Stimulated activated CD4-positive, alpha-beta T cell treated with anti-CD3 and anti-CD28 coated beads, Interleukin-1b, Interleukin-23, amount 100 ng/mL, for 4 hours (primary cell): ENCODE measurements at regions not wholly inside any gene's neighbourhood (a gene's known extent, or its start where the extent isn't known, plus 50 kb on each side); places are given as distances from the start of the nearest gene placed in this dataset.
A peak's percentile ranks its signal among the peaks of the same experiment; 100 is the strongest.
"Not testable (repeated sequence)": the region's sequence is repeated elsewhere in the genome, so short reads cannot be mapped to it uniquely, and the experiment has no call there.

Experiments used
- DNase-seq, 2 donors: peaks; one replicate each; pipeline ENCODE4 v3.0.0-alpha.2; 2020; ENCODE audit warnings: low read depth in 2 of 2

DNA sequence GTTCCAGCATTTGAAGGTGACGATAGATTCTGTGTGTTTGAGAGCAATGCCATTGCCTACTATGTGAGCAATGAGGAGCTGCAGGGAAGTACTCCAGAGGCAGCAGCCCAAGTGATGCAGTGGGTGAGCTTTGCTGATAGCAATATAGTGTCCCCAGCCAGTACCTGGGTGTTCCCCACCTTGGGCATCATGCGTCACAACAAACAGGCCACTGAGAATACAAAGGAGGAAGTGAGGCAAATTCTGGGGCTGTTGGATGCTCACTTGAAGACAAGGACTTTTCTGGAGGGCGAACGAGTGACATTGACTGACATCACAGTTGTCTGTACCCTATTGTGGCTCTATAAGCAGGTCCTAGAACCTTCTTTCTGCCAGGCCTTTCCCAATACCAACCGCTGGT, 142.0 kb downstream of the PLS3 start:
- no peak for DNase-seq

DNA sequence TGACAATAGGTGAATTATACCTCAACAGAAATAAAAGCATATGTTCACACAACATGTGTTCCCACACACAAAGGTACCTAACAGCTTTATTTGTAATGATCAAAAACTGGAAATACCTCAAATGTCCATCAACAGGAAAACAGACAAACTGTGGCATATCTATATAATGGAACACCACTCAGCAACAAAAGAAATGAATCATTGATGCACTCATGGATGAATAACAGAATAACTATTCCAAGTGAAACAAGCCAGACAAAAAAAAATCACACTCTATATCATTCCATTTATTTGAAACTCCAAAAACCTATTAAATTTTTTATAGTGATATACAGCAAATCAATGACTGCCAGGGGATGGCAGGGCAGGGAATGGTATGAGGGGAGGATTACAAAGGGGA, 148.1 kb downstream of the PLS3 start:
- no peak for DNase-seq

DNA sequence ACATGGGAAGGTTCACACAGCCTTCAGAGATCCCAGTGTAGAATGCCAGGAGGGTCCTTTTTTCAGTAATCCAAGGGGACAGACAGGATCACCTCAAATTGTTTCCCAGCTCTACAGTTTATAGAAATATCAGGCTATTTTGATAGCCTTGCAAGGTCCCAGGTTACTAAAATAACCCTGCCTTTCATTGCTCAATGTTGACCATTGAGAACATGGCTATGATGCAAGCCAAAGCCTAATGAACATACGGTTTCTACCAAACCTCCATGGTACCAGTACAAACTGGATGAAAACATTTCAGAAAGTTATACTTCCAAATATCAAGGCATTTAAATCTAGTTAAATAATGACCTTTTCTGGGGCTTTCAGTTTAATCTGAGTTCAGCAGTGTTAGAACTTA, 151.5 kb downstream of the PLS3 start:
- no peak for DNase-seq

DNA sequence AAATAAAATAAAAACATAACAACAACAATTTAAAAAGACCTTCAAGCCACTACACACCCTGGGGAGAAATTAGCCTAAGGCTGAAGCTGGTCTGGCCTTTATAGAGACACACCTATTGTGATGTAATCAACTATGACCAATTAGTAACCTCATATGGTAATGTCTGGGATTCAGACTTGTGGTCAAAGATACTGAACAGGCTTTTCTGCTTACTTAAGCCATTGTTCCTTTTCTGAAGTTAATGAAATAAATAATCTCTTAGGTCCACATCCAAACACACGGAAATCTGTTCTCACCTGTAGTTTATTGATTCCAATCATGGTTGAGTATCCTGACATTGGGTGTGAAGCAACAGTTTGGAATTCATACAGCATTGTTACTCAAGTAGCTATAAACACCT, 152.5 kb downstream of the PLS3 start:
- DNase-seq, result no peak

DNA sequence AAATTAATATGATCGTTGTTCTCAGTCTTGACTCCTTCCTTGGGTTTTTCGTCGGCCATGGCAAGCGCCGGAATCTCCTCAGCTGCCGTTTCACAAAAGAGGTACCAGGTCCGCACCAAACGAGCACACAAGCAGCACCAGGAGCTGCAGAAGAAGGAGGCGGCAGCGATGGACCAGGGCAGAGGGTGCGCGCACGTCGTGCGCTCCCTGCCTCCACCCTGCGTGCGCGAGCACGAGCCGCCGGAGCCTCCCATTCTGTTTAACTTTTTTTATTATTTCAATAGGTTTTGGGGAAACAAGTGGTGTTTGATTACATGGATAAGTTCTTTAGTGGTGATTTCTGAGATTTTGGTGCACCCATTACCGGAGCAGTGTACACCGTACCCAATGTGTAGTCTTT, 158.2 kb downstream of the PLS3 start:
- no peak for DNase-seq

DNA sequence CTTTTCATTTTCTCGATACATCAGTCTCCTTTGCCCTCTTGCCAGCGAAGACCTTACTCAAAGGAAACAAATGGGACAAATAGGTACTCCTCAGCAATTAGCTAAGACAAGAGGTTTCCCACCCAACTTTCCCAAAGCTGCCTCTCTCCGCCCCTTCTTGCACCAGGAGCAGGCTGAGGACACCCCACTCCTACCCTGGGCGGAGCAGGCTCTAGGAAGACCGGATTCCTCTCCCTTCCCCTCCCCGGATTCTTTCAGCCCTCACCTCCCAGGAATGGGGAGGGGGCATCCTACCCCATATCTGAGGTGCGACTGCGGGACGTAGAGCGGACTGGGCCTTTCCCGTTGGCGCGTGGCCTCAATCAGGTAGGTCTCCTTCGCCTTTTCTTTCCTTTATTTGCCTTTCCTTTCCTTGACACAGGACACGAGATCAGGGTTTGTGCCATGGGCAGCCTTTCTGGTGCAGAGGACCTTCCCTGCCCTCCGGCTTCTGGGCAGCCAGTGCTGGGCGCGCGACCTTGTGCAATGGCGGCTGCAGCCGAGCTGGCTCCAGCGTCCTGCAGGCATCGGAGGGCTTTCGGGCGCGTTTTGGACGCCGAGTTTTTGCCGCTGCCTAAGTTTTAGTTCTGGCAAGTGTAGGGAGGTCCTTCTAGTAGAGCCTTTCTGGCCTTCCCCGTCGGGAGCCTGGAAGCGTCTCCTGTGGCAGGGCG, 161.9 kb downstream of the PLS3 start:
- DNase-seq, result not testable (repeated sequence)

DNA sequence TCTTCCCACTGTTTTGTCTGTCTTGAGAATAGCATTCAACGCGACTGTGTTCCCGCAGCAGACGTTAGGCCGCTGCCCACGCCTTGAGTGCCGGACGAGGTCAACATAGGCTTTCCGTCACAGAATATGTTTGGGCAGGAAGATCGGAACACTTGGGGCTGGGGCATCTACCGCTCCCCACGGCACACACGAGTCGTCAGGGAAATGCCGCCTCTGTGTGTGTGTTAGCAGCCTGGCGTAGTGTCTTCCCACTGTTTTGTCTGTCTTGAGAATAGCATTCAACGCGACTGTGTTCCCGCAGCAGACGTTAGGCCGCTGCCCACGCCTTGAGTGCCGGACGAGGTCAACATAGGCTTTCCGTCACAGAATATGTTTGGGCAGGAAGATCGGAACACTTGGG, 164.4 kb downstream of the PLS3 start:
- not testable (repeated sequence) for DNase-seq

DNA sequence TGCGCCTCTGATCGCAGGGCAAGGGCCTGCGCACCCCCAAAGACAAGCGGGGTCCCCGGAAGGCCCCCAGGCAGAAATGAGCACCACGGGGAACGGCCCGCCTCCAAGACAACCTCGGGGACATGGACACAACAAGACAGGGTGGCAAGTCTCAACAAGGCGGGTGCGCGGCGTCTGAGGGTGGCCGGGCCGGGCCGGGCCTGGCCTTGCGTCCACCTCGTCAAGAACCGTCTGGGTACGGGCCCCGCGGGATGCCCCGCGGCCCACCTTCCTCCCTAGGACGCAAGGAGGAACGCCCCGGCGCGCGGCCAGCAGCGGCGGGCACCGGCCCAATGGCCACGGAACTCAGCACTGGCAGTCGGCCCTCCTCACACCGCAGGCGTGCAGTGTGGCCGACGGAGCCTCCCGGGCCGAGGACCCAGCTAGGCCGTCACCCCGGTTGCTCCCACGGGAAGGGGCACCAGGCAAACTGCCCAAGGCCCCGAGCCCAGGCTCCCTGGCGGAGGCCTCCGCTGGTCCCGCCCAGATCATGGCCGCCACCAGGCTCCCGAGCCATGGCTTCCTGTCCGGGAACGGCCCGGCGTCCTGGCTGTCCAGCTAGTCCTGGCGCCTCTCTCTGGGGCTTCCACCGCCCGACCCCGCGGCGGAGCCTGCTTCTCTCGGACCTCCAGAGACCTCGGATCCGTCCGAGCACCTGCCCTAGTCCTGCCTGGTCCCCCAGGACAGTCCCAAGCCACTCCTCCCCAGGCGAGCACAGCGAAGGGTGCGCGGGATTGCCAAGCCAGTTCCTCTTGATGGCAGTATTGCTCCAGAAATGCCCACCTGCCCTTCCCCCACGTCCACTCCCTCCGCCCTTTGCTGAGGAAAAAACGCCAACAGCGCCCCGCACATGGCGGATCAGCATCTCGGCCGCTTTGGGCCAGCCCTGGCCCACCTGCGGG, 167.1 kb downstream of the PLS3 start:
- peak in 1 of 2 donors; percentile 10 for DNase-seq

DNA sequence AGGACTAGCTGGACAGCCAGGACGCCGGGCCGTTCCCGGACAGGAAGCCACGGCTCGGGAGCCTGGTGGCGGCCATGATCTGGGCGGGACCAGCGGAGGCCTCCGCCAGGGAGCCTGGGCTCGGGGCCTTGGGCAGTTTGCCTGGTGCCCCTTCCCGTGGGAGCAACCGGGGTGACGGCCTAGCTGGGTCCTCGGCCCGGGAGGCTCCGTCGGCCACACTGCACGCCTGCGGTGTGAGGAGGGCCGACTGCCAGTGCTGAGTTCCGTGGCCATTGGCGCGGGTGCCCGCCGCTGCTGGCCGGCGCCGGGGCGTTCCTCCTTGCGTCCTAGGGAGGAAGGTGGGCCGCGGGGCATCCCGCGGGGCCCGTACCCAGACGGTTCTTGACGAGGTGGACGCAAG, 171.6 kb downstream of the PLS3 start:
- DNase-seq, result not testable (repeated sequence)

DNA sequence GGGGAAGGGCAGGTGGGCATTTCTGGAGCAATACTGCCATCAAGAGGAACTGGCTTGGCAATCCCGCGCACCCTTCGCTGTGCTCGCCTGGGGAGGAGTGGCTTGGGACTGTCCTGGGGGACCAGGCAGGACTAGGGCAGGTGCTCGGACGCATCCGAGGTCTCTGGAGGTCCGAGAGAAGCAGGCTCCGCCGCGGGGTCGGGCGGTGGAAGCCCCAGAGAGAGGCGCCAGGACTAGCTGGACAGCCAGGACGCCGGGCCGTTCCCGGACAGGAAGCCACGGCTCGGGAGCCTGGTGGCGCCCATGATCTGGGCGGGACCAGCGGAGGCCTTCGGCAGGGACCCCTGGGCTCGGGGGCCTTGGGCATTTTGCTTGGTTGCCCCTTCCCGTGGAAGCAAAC, 174.3 kb downstream of the PLS3 start:
- not testable (repeated sequence) for DNase-seq
